HTR-8/SVneo (cell line): ENCODE measurements at regions not wholly inside any gene's neighbourhood (a gene's known extent, or its start where the extent isn't known, plus 50 kb on each side); places are given as distances from the start of the nearest gene placed in this dataset.

ENCODE experiments used
- DNase-seq: peaks from one replicate; pipeline ENCODE4 v3.0.0; 2011; ENCODE audit warnings: low spot score, mixed read lengths; ENCODE audit not compliant: insufficient read length
- FAIRE-seq: peaks from 2 replicates; lab custom pipeline; 2011; peaks lifted over from hg19 to GRCh38; lab: Jason Lieb, UNC

- no peak for DNase-seq
- FAIRE-seq, result no peak
These were observed 205.5 kb upstream of the KLF14 start for GRCh38 chr7:130939321-130940095.

GRCh38 chr7:130940326-130940725, 206.3 kb upstream of the KLF14 start:
- FAIRE-seq (no peak), DNase-seq (no peak)

GRCh38 chr7:130940907-130941306, 206.9 kb upstream of the KLF14 start:
- FAIRE-seq (no peak), DNase-seq (no peak)

- FAIRE-seq (no peak), DNase-seq (peak; percentile 22)
These were observed 207.6 kb upstream of the KLF14 start for GRCh38 chr7:130941322-130942210.

- peak; percentile 27 for DNase-seq
- FAIRE-seq, result no peak
These were observed 208.4 kb upstream of the KLF14 start for GRCh38 chr7:130942211-130942964.

GRCh38 chr7:130943336-130943901, 209.4 kb upstream of the KLF14 start:
- DNase-seq, result peak; percentile 38
- FAIRE-seq, result no peak

- DNase-seq, result no peak
- no peak for FAIRE-seq
These were observed 210.0 kb upstream of the KLF14 start for GRCh38 chr7:130943981-130944380.

GRCh38 chr7:130944997-130945396, 211.0 kb upstream of the KLF14 start:
- DNase-seq (no peak), FAIRE-seq (no peak)

- DNase-seq, result no peak
- FAIRE-seq, result no peak
These were observed 211.4 kb upstream of the KLF14 start for GRCh38 chr7:130945411-130945811.

GRCh38 chr7:130946114-130946513, 212.1 kb upstream of the KLF14 start:
- FAIRE-seq, result no peak

GRCh38 chr7:130947792-130948580, 214.0 kb upstream of the KLF14 start:
- DNase-seq, result no peak
- FAIRE-seq, result no peak

More at GRCh38 chr7:130946114-130946513, 212.1 kb upstream of the KLF14 start:
- DNase-seq, result no peak

GRCh38 chr7:130948822-130949221, 214.8 kb upstream of the KLF14 start:
- FAIRE-seq (no peak), DNase-seq (no peak)

- FAIRE-seq (no peak), DNase-seq (no peak)
These were observed 215.5 kb upstream of the KLF14 start for GRCh38 chr7:130949550-130949949.

GRCh38 chr7:130950054-130950453, 216.0 kb upstream of the KLF14 start:
- no peak for FAIRE-seq

GRCh38 chr7:130950741-130951140, 216.7 kb upstream of the KLF14 start:
- DNase-seq (no peak), FAIRE-seq (no peak)

More at GRCh38 chr7:130950054-130950453, 216.0 kb upstream of the KLF14 start:
- DNase-seq, result no peak

- DNase-seq (no peak), FAIRE-seq (no peak)
These were observed 217.4 kb upstream of the KLF14 start for GRCh38 chr7:130951303-130951975.

GRCh38 chr7:130951976-130952876, 218.2 kb upstream of the KLF14 start:
- DNase-seq, result no peak
- no peak for FAIRE-seq

GRCh38 chr7:130953196-130953595, 219.2 kb upstream of the KLF14 start:
- FAIRE-seq (no peak), DNase-seq (no peak)
